HL-60 (cell line): ENCODE measurements at regions not wholly inside any gene's neighbourhood (a gene's known extent, or its start where the extent isn't known, plus 50 kb on each side); places are given as distances from the start of the nearest gene placed in this dataset.

Experiments
- GABPA ChIP-seq: IDR thresholded peaks from 2 replicates; pipeline ENCODE4 v1.6.1; 2012; ENCODE audit warnings: low read depth
- POLR2AphosphoS5 ChIP-seq: IDR thresholded peaks from 2 replicates; pipeline ENCODE4 v1.6.1; 2012; ENCODE audit warnings: low read depth
- TF ChIP-seq, protein P1 (sequence below): IDR thresholded peaks from one replicate; pipeline ENCODE4 v1.5.1; 2011; ENCODE audit warnings: low read length, control low read depth, inconsistent platforms; ENCODE audit not compliant: insufficient read depth
- TF ChIP-seq, protein P2 (sequence below): IDR thresholded peaks from 2 replicates; pipeline ENCODE4 v1.6.1; 2012; ENCODE audit warnings: low read depth; ENCODE audit not compliant: insufficient replicate concordance

DNA sequence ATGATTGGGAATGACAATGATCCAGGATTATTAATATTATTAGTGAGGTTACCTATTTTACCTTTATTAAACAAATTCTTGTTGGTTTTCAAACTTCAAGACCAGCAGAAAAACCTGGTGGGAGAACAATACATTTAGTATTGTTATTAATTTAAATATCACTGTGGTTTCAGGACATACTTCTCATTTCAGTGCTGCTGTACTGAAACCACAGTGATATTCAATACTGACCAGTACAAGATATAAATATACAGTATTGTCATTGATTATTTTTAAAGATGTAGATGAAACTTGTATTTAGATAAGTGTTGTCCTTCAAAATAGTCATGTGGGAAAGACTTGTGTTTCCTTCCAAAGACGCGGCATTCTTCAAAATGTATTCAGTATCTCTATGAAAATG is 1047.3 kb upstream of the CELF4 start:
- TF ChIP-seq, protein P1, sequence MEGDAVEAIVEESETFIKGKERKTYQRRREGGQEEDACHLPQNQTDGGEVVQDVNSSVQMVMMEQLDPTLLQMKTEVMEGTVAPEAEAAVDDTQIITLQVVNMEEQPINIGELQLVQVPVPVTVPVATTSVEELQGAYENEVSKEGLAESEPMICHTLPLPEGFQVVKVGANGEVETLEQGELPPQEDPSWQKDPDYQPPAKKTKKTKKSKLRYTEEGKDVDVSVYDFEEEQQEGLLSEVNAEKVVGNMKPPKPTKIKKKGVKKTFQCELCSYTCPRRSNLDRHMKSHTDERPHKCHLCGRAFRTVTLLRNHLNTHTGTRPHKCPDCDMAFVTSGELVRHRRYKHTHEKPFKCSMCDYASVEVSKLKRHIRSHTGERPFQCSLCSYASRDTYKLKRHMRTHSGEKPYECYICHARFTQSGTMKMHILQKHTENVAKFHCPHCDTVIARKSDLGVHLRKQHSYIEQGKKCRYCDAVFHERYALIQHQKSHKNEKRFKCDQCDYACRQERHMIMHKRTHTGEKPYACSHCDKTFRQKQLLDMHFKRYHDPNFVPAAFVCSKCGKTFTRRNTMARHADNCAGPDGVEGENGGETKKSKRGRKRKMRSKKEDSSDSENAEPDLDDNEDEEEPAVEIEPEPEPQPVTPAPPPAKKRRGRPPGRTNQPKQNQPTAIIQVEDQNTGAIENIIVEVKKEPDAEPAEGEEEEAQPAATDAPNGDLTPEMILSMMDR: no peak
- no peak for TF ChIP-seq GABPA
- no peak for TF ChIP-seq POLR2AphosphoS5
- TF ChIP-seq, protein P2, sequence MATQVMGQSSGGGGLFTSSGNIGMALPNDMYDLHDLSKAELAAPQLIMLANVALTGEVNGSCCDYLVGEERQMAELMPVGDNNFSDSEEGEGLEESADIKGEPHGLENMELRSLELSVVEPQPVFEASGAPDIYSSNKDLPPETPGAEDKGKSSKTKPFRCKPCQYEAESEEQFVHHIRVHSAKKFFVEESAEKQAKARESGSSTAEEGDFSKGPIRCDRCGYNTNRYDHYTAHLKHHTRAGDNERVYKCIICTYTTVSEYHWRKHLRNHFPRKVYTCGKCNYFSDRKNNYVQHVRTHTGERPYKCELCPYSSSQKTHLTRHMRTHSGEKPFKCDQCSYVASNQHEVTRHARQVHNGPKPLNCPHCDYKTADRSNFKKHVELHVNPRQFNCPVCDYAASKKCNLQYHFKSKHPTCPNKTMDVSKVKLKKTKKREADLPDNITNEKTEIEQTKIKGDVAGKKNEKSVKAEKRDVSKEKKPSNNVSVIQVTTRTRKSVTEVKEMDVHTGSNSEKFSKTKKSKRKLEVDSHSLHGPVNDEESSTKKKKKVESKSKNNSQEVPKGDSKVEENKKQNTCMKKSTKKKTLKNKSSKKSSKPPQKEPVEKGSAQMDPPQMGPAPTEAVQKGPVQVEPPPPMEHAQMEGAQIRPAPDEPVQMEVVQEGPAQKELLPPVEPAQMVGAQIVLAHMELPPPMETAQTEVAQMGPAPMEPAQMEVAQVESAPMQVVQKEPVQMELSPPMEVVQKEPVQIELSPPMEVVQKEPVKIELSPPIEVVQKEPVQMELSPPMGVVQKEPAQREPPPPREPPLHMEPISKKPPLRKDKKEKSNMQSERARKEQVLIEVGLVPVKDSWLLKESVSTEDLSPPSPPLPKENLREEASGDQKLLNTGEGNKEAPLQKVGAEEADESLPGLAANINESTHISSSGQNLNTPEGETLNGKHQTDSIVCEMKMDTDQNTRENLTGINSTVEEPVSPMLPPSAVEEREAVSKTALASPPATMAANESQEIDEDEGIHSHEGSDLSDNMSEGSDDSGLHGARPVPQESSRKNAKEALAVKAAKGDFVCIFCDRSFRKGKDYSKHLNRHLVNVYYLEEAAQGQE: no peak
